Lower leg skin (tissue), 3 donors: ENCODE measurements at regions not wholly inside any gene's neighbourhood (a gene's known extent, or its start where the extent isn't known, plus 50 kb on each side); places are given as distances from the start of the nearest gene placed in this dataset.

Source experiments
- CTCF ChIP-seq, 3 donors: fragments of 450-650 bp; IDR thresholded peaks; one replicate each; pipeline ENCODE4 v1.5.1; 2016; ENCODE audit warnings: antibody characterized with exemption in 3 of 3, mild to moderate bottlenecking in 3 of 3, moderate library complexity in 2 of 3
- POLR2A ChIP-seq, 2 donors: fragments of 450-650 bp; IDR thresholded peaks; one replicate each; pipeline ENCODE4 v1.6.1; 2016 to 2017; ENCODE audit warnings: antibody characterized with exemption in 2 of 2, mild to moderate bottlenecking in 1 of 2, moderate library complexity in 1 of 2

GRCh38 chr11:80066291-80066690 lies 625.5 kb upstream of the TENM4 start:
- TF ChIP-seq CTCF (IDR thresholded peaks at IDR 0.05), result no peak
- TF ChIP-seq POLR2A (IDR thresholded peaks at IDR 0.05), result no peak
